GM12874 (cell line): ENCODE measurements at regions not wholly inside any gene's neighbourhood (a gene's known extent, or its start where the extent isn't known, plus 50 kb on each side); places are given as distances from the start of the nearest gene placed in this dataset.

ENCODE experiments used
- CTCF ChIP-seq: IDR thresholded peaks from 2 replicates; pipeline ENCODE4 v1.5.1; 2011; ENCODE audit warnings: low read depth, mild to moderate bottlenecking, control low read depth, low read length, moderate library complexity; ENCODE audit not compliant: insufficient read depth

- TF ChIP-seq CTCF: no peak
These were observed 234.4 kb downstream of the CENPF start for GRCh38 chr1:214837376-214837775.

- no peak for TF ChIP-seq CTCF
These were observed 235.4 kb downstream of the CENPF start for GRCh38 chr1:214838351-214838750.

- no peak for TF ChIP-seq CTCF
These were observed 237.4 kb downstream of the CENPF start for GRCh38 chr1:214840356-214840755.

GRCh38 chr1:214842856-214843255 lies 239.7 kb upstream of the KCNK2 start:
- TF ChIP-seq CTCF: no peak

GRCh38 chr1:214843281-214843680 lies 239.3 kb upstream of the KCNK2 start:
- TF ChIP-seq CTCF: no peak

GRCh38 chr1:214844319-214844718 lies 238.2 kb upstream of the KCNK2 start:
- no peak for TF ChIP-seq CTCF

- no peak for TF ChIP-seq CTCF
These were observed 236.3 kb upstream of the KCNK2 start for GRCh38 chr1:214846276-214846675.
